Central memory CD4-positive, alpha-beta T cell (primary cell): ENCODE measurements at regions not wholly inside any gene's neighbourhood (a gene's known extent, or its start where the extent isn't known, plus 50 kb on each side); places are given as distances from the start of the nearest gene placed in this dataset.
"Not testable (repeated sequence)": the region's sequence is repeated elsewhere in the genome, so short reads cannot be mapped to it uniquely, and the experiment has no call there.

Source experiments
- DNase-seq: peaks from one replicate; pipeline ENCODE4 v3.0.0; 2022

DNA sequence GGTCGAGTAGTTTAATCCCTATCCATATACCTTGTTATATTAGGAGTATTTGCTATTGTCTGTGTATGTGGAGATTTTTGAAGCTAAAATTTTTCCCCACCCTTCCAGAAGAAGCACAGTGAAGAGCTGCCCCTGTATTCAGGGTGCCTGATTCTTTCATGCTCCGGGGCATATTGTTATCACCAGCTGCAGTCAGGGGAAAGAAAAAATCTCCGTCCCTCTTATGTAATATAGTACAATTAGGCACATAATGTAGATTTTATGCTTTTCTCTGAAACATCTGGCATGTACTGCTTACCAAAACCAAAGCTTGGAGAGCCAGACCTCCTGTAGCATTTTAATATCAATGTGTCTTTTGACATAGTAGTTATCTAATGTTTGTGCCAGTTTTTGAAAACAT lies 214.9 kb upstream of the EDNRB start:
- DNase-seq: no peak

DNA sequence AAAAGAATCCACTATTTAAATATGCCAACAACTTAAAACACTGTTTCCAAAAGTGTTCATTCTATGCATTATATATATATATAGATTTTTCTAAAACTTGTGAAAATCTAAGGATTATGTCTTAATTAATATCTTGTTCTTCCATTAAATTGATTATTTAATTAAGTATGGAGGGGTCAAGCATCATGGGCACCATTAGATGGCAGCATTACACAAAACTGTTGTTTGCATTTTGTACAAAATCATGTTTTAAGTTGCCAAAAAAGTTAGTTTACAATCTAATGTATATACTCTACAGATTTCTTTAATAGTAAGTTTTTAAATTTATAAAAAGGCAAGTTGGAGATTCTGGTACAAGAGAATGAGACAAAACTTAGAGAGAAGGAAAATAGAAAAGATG lies 213.2 kb upstream of the EDNRB start:
- DNase-seq: no peak

DNA sequence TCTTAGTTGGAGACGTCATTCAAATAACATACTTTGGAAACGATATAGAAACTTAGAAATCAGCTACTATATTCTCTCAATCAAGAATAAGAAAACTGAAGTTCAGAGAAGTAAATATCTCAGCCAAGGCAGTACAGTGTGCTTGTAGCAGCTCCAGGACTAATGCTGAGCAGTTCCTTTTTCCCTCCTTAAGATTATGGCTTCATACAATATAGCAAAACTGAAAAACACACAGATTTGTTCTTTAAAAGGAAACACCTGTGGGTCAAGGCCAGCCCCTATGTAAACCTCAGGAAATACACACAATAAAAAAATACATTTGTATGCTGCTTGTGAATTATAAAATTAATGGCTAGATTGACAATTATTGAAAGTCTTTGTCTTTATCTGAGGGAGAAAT lies 212.7 kb upstream of the EDNRB start:
- DNase-seq: no peak

DNA sequence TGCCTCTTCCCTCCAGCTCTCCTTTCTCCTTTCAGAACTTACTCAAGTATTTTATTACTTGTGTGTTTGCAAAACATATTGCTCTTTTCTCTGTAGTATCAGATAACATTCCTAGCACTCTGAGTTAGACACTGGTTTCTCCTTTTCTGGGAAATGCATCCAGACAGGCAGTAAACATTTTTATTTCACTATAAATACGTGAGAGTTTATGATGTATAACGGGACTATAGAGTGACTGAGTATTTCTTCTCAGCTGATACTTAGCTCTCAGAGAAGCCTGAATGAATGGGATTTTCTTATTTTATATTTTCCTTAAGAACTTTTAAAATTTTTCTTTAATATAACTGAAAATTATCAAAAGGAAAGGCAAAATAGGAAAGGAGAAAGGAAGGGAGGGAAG lies 211.2 kb upstream of the EDNRB start:
- no peak for DNase-seq

DNA sequence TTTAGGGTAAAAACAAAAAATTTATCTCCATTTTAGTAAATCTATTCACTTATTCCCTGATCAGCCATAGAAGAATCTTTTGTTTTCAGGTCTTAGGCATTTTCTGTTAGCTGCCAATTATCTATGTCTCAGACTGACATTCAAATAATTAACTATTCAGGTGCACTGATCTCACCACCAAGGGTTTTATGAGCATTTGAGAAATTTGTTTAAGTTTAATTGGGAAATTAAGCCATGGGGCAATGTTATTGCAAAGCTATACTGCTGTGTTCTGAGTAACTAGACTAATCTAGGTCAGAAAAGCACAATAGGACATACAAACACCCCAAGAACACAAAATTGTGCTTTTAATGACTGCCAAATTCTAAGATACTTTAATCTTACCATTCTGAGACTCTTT lies 210.7 kb upstream of the EDNRB start:
- no peak for DNase-seq

DNA sequence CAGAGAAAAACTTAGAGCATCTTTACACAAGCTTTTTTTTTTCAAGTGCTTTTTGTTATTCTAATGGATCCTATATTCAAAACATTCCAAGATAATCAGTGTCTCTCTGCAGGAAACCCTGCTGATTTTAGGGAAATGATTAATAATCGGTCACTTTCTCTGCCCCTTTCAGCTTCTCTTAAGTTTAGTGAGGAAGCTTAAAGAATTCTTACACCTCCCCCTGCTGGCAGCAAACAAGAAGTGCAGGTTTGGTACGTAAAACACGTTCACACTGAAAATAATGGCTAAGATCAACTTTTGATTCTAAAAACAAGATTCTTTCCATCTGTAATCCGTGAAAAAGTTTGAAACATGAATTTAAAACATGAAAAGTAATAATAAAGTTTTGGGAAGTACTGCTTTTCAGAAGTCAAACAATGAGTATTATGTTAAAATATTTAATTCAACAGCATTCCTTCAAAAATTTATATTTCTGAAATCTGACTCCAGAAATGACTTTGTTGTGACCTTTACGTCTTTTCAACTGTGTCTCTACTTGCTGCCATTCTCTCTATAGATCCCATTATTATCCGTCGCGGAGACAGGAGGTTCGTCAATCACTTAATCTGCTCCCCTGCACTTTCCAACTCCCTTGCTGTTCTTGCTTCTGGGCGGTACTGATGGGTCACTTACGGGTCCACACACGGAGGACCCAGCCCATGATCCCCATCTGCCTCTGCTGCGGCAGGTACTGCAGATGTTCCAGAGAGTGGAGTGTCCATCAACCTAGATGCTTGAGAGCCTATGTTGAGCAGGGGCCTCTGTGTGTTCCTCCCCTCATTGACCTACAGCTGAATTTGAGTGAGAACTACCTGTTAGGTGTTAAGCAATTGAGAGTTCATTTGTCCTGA lies 203.1 kb upstream of the EDNRB start:
- peak; percentile 17 for DNase-seq

DNA sequence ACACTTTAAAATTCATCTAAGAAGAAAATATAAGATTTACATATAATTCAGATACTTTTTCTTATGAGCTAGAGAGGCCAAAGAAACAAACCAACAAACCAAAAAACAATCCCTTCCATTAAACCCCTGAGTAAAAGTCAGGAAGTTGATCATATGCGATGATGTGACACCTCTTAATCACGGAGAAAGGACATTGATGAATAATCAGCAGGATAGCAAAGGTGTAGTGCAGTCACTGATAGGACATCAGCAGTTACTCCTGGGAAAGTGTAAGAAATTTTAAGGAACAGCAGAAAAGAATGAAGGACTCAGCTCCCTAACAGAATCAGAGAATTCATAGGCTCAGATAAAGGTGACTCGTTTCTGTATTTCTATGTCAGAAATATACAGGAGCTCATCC lies 202.4 kb upstream of the EDNRB start:
- DNase-seq: no peak

DNA sequence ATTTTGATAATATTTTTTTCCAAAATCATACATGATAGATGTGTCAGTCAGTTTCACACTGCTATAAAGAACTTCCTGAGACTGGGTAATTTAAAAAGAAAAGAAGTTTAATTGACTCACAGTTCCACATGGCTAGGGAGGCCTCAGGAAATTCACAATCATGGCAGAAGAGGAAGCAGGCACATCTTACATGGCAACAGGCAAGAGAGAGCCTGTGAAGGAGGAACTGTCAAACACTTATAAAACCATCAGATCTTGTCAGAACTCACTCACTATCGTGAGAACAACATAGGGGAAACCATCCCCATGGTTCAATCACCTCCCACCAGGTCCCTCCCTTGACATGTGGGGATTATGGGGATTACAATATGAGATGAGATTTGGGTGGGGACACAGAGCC lies 201.5 kb upstream of the EDNRB start:
- DNase-seq: not testable (repeated sequence)

DNA sequence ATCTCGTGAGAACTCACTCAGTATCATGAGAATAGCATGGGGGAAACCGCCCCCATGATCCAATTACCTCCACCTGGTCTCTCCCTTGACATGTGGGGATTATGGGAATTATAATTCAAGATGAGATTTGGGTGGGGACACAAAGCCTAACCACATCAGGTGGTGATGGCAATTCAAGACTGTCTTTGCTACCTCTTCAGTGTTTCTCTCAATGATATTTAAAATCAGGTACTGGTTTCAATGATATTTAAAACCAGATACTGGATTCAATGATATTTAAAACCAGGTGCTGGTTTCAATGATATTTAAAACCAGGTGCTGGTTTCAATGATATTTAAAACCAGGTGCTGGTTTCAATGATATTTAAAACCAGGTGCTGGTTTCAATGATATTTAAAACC lies 198.4 kb upstream of the EDNRB start:
- DNase-seq: not testable (repeated sequence)

DNA sequence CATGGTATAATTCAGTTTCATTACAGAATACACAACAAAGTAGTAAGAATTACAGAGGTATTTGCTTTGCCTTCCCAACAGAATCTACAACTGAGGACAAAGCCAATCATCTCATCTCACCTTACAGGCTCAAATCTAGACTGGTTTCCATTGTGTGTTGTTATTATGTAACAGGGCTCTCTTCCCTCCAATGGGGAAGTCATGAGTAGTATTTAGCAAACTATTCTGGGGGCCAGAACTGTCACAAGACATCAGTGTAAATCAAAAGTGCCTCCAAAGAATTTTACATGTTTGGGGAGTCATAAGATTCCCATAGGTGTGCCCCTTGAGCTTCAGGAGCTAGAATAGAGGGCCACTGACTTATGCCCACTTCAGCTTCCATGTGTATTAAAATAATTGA lies 187.0 kb upstream of the EDNRB start:
- no peak for DNase-seq

DNA sequence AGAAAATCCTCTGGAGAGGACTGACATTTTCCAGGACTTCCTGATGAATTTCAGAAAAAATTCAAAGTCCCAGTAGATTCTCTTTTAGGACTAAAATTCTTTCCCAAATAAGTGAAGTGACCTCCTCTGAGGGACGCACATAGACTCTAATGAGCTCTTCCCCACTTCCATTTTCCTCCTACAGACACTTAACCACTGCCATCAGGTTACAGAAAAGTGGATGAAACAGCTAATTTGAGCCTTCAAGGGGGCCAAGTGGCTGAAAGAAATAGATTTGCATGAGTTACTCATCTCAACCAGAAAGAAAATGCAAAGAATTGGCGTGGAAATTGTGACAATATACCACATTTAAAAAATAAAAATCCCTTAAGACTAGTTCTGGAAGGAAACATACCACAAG lies 185.3 kb upstream of the EDNRB start:
- no peak for DNase-seq

DNA sequence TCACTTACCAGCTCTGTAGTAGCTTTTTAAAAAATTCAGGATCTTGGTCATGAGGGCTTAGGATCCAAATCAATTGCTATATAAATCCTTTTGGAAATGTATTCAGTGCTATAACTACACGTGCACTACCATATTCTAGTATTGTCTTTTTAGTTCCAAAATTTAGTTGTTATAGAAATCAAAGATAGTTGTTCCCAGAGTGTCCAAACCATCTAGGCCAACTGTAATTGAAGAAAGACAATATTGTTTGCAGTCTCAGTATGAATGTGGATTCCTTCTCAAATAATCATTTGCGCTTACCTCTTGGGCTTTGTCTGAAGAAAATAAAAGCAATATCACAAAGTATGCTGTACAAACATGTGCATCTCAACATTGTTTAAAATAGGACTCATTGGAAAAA lies 184.1 kb upstream of the EDNRB start:
- DNase-seq: no peak

DNA sequence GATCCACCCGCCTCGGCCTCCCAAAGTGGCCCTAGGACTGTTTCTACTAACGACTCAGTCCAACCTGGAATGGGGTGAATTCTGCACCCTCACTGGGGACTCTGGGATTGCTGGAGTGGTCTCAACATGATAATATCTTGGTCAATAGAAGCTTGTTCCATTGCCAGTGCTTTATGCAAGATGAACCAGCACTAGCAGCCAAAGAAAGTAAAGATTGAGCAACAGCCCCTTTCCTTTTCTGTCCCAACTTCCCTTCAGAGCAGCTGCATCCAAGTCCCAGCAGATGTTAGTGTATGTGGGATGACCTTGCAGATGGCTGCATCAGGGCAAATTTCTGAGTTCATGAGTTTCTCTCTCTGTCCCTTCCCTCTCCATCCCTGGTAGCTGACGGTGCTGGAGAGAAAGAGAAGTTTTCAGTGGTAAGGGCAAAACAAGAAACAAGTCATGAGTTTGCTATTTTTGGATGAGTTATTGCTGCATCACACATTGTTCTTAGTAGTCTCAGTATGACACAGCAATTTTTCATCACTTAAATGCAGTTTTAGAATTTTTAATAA lies 183.6 kb upstream of the EDNRB start:
- DNase-seq: no peak

DNA sequence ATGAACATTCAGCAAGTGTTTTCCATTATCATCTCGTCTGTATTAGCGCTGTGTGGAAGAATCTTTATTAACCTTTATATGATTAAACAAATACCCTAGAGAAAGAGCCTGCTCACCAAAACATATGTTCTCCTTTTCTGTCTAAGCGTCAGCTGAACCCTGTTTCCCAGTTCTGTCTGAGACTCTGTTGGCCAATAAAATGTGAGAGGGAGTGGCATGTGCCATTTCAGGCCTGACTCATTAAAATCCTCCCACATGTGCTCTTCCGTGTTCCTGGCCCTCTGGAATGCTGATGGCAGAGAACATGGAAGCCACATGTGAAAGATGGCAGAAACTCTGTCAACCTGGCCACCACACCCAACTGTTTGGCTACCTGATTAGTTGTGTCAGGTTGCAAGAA lies 181.9 kb upstream of the EDNRB start:
- no peak for DNase-seq

DNA sequence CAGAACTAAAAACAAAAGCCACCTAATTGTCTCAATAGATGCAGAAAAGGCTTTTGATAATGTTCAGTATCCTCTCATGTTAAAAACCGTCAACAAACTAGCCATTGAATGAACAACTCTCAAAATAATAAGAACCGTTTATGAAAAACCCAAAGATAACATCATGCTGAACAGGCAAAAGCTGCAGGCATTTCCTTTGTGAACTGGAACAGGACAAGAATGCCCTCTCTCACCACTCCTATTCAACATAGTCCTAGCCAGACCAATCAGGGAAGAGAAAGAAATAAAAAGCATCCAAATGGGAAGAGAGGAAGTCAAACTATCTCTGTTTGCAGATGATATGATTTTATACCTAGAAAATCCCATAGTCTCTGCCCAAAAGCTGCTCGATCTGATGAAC lies 179.6 kb upstream of the EDNRB start:
- no peak for DNase-seq

DNA sequence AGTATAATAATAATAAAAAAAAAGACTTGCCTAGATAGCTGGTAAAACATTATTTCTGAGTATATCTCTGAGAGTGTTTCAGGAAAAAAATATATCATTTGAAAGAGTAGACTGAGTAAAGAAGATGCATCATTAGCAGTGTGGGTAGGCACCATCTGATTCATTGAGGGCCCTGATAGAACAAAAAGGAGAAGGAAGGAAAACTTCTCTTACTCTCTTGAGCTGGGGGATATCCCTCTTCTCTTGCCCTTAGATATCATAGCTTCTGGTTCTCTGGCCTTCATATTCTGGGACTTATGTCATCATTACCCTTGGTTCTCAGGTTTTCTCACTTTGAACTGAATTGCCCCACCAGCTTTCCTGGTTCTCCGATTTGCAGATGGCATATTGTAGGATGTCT lies 177.6 kb upstream of the EDNRB start:
- no peak for DNase-seq

DNA sequence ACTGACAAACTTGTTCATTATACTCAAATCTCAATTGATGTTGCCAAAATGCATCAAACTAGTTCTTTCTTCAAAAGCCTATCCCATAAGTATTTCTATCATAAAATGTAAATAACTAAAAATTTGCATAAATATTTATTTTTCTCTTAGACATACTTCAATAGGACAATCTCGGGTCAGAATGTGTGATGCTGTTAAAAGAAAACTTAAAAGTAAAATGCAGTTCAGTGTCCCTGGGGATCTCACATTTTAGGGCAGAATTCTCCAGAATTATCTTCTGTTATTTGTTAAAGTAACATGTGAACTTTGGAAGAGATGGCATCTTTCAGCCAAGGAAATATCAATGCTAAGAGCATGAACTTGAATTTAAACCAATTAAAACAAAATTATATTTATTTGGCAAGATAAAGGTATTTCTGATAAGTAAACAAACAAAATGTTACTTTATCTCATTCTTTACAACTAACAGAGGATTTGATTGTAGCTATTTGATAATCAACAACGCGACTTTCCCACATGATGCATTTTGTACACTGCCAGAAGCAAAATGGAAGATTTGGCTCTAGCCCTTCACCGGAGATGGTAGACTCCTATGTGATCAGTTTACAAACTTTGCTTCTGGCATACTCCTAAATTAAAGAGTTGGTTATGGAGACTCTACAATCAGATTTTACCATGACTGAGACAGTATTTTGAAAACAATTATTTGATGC lies 169.5 kb upstream of the EDNRB start:
- no peak for DNase-seq

DNA sequence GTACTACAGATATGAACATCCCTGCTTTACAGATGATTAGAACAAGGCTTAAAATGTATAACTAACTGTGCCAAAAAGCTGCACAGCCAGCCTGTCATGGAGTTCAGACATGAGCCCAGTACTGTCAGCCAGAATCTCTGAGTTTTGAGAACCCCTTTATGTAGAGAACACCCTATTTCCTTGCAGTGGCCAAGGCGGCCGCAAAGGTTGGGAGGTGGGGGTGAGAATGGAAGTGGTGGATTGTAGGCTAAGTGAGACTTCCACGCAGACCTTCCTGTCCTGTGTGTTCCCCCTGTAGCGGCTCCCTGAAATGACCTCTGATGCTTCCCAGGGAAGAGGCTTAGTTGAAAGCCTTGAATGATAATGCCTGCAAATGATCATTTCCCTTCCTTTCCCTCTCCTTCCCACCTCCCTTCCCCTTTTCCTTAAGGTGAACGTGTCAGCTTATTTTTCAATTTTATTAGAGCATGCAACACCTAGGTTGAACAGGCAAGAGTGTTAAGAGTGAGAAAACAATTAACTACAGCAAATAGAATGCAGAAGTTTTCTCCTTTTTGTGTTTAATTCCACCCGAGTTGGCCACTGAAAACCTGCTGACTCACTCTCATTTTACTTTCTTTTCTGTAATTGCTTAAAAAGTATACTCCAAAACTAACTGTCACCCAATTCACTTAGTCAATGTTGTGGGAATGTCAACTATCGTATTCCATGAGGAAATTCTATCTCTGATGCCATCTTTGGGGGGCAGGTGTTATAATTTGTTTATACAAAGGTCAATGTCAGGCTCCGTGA lies 167.0 kb upstream of the EDNRB start:
- DNase-seq: no peak

DNA sequence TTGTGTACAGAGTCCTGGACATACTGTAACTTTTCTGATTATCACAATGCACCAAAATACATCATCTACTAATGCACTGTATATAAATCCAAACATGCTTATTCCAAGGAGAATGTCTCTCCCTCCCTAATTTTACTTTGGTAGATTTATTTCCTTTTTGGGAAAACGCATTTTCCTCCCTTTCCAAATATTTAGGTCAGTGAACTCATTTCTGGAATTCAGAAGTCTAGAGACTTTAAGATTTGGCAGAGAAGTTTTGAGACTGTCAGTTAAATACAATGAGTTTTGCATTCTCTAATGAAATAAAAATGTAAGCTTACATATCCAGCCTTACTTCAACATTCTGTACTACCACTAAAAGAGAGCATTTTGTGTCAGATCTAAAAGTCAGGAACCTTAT lies 165.8 kb upstream of the EDNRB start:
- DNase-seq: no peak

DNA sequence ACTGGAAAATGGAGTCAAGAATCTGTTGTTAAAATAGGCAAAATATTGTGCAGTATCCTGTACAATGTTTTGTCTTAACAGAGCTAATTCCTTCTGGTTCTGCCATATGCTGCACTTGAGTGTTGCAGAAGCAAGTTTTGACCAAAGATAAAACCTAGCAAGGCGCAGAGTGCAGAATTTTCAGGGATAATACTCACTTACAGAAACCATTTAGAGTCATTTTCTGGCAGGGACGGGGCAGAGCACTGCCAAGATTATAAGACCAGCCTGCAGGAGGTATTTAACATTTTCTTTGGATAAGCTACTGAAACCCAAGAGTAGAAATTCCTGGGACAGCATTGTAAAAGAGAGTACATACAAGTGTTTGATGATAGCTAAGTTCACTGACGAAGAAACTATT lies 159.5 kb upstream of the EDNRB start:
- DNase-seq: no peak

DNA sequence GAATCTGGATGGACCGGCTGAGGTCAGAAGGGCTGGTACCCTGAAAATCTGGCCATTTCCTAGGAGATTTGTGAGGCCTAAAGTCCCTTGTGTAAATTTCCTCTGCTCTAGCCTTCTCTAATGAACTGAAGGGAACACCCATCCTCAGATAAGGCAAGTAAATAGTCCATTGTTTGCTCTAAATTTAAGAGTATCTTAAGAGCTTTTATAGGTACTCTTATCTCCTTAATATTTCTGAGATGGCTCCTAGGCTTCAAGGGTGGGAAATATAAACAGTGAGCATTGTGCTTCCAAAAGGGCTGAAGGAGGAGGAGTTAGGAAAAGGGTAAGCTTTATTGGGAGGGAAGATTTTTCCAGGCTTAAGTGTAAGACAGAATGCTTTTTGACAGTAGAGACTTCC lies 148.7 kb upstream of the EDNRB start:
- DNase-seq: no peak

DNA sequence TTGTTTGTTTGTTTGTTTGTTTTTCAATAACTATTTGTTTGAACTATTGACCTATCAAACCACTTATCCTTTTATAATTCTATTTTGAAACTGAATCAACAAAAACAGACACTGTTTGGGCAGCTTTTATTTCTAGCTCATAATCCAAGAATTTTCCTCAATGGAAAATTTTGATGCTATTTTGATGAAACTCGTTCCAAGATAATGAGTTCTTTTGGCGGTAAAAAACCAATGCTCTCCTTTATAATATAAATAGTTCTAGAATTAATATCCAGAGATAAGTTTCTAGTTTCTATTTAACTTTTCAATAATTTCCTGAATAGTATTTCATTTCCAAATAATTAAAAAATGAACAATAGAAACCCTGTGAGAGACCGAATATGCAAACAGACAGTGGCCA lies 146.5 kb upstream of the EDNRB start:
- no peak for DNase-seq

DNA sequence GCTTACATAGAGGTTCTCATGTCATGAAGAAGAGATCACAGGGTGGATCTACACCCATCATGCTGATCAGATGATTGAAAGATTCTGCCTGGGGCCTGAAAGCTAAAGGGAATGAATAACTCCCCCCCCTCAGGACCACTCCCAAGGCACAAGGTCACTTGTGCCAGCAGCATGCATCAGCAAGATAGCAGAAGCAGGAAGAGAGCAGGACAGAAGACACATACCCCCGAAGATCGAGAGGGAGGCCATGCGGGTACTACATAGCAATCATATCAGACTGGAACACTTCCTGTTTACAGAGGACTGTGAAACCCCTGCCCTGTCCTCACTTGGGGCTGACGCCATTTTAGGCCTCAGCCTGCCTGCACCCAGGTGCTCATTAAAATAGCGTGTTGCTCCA lies 143.2 kb upstream of the EDNRB start:
- DNase-seq: no peak
